Neural cell (in vitro differentiated cells): ENCODE measurements at regions not wholly inside any gene's neighbourhood (a gene's known extent, or its start where the extent isn't known, plus 50 kb on each side); places are given as distances from the start of the nearest gene placed in this dataset.

Source experiments
- H2AFZ ChIP-seq: fragments of 200-600, 300-800 bp; sonication (generic), shearing (Covaris generic); 2 replicates; pipeline ENCODE4 v1.6.0; 2014; ENCODE audit warnings: low read depth, mild to moderate bottlenecking, antibody characterized with exemption, low read length, moderate library complexity
- H3F3A ChIP-seq: fragments of 200-600 bp; shearing (Covaris generic); 2 replicates; pipeline ENCODE4 v1.6.1; 2016; ENCODE audit warnings: mild to moderate bottlenecking, moderate library complexity, mixed read lengths, antibody characterized with exemption, low read length; ENCODE audit not compliant: insufficient read depth, poor library complexity, severe bottlenecking
- H3K27ac ChIP-seq: fragments of 200-600, 300-800 bp; sonication (generic), shearing (Covaris generic); 2 replicates; pipeline ENCODE4 v1.5.1; 2014; ENCODE audit warnings: mild to moderate bottlenecking, low read length, moderate library complexity
- H3K27me3 ChIP-seq: fragments of 300-800, 200-600 bp; sonication (generic), shearing (Covaris generic); 2 replicates; pipeline ENCODE4 v1.6.0; 2014; ENCODE audit warnings: mild to moderate bottlenecking, low read depth, low read length, moderate library complexity; ENCODE audit not compliant: insufficient read depth
- H3K36me3 ChIP-seq: fragments of 300-800, 200-600 bp; sonication (generic), shearing (Covaris generic); 2 replicates; pipeline ENCODE4 v1.5.1; 2014; ENCODE audit warnings: mild to moderate bottlenecking, antibody characterized with exemption, low read length, moderate library complexity; ENCODE audit not compliant: insufficient read depth
- H3K4me2 ChIP-seq: fragments of 300-800, 200-600 bp; sonication (generic), shearing (Covaris generic); 2 replicates; pipeline ENCODE4 v1.6.0; 2014; ENCODE audit warnings: mild to moderate bottlenecking, low read length
- H3K4me3 ChIP-seq: fragments of 300-800, 200-600 bp; sonication (generic), shearing (Covaris generic); 2 replicates; pipeline ENCODE4 v1.5.1; 2014; ENCODE audit warnings: mild to moderate bottlenecking, low read length, moderate library complexity
- H3K79me2 ChIP-seq: fragments of 200-600 bp; shearing (Covaris generic); replicated peaks from 2 replicates; pipeline ENCODE4 v1.6.0; 2014; ENCODE audit warnings: mild to moderate bottlenecking, low read length, moderate library complexity; ENCODE audit not compliant: insufficient read depth
- H3K9ac ChIP-seq: fragments of 300-800, 200-600 bp; sonication (generic), shearing (Covaris generic); 2 replicates; pipeline ENCODE4 v1.6.1; 2016; ENCODE audit warnings: mild to moderate bottlenecking, low read length, mixed read lengths
- H3K9me2 ChIP-seq: fragments of 200-600 bp; shearing (Covaris generic); 2 replicates; pipeline ENCODE4 v1.6.1; 2016; ENCODE audit warnings: mild to moderate bottlenecking, low read length, mixed read lengths; ENCODE audit not compliant: insufficient read depth
- H3K9me3 ChIP-seq: fragments of 200-600, 300-800 bp; sonication (generic), shearing (Covaris generic); 2 replicates; pipeline ENCODE4 v1.6.1; 2016; ENCODE audit warnings: mild to moderate bottlenecking, mixed run types, low read length, moderate library complexity, mixed read lengths
- H4K20me1 ChIP-seq: fragments of 200-600 bp; shearing (Covaris generic); 2 replicates; pipeline ENCODE4 v1.6.1; 2016; ENCODE audit warnings: mild to moderate bottlenecking, mixed run types; ENCODE audit not compliant: insufficient read depth
- CTCF ChIP-seq: fragments of 450-650 bp; IDR thresholded peaks from 2 replicates; pipeline ENCODE4 v1.5.1; 2014; ENCODE audit warnings: antibody characterized with exemption, mild to moderate bottlenecking, moderate library complexity; ENCODE audit not compliant: poor library complexity, severe bottlenecking
- EP300 ChIP-seq: fragments of 450-650 bp; conservative IDR thresholded peaks from 2 replicates; pipeline ENCODE4 v1.6.1; 2014; ENCODE audit warnings: antibody characterized with exemption, mild to moderate bottlenecking, moderate library complexity; ENCODE audit not compliant: poor library complexity, severe bottlenecking
- EZH2 ChIP-seq: fragments of 200-600, 300-800 bp; shearing (Covaris generic), sonication (generic); IDR thresholded peaks from 2 replicates; pipeline ENCODE4 v1.6.1; 2014; ENCODE audit warnings: antibody characterized with exemption, low read length, borderline replicate concordance, mild to moderate bottlenecking; ENCODE audit not compliant: insufficient read depth, poor library complexity, severe bottlenecking
- MXI1 ChIP-seq: fragments of 450-650 bp; conservative IDR thresholded peaks from 2 replicates; pipeline ENCODE4 v1.6.1; 2014; ENCODE audit warnings: antibody characterized with exemption, mild to moderate bottlenecking; ENCODE audit not compliant: poor library complexity, severe bottlenecking
- POLR2AphosphoS5 ChIP-seq: IDR thresholded peaks from 2 replicates; pipeline ENCODE4 v1.6.1; 2012
- RAD21 ChIP-seq: fragments of 450-650 bp; conservative IDR thresholded peaks from 2 replicates; pipeline ENCODE4 v1.6.1; 2014; ENCODE audit warnings: antibody characterized with exemption, mild to moderate bottlenecking, moderate library complexity
- REST ChIP-seq: IDR thresholded peaks from 2 replicates; pipeline ENCODE4 v1.6.1; 2012; ENCODE audit warnings: borderline replicate concordance
- SMC3 ChIP-seq: fragments of 450-650 bp; conservative IDR thresholded peaks from 2 replicates; pipeline ENCODE4 v1.6.1; 2014; ENCODE audit warnings: antibody characterized with exemption, mild to moderate bottlenecking, moderate library complexity; ENCODE audit not compliant: poor library complexity
- TAF1 ChIP-seq: IDR thresholded peaks from 2 replicates; pipeline ENCODE4 v1.6.1; 2012; ENCODE audit warnings: low read depth

- peaks cover 19% of the 10 kb centered on the region for H3K36me3 ChIP-seq
- H3K79me2 ChIP-seq = no peaks in the 10 kb centered on the region
- no peak overlapping the region for H2AFZ ChIP-seq
- H3K4me3 ChIP-seq = no peak overlapping the region
- H3K9me3 ChIP-seq = no peaks in the 10 kb centered on the region
- no peaks in the 10 kb centered on the region for H3F3A ChIP-seq
- no peak overlapping the region for H3K27ac ChIP-seq
- no peaks in the 10 kb centered on the region for H3K27me3 ChIP-seq
- H3K9me2 ChIP-seq = no peaks in the 10 kb centered on the region
- no peaks in the 10 kb centered on the region for H4K20me1 ChIP-seq
- H3K4me2 ChIP-seq = no peak overlapping the region
- no peak overlapping the region for H3K9ac ChIP-seq
- no peak for TF ChIP-seq EP300
- TF ChIP-seq SMC3 = no peak
- TF ChIP-seq RAD21 = no peak
- no peak for TF ChIP-seq EZH2
- TF ChIP-seq CTCF = no peak
- TF ChIP-seq MXI1 = no peak
- TF ChIP-seq POLR2AphosphoS5 = no peak
Observed at GRCh38 chr3:124395584-124396338, 334.5 kb upstream of the UMPS start.

- no peaks in the 10 kb centered on the region for H3K9me3 ChIP-seq
- no peak for TF ChIP-seq SMC3
- TF ChIP-seq CTCF = no peak
- no peak for TF ChIP-seq RAD21
- no peak for TF ChIP-seq REST
- no peak for TF ChIP-seq POLR2AphosphoS5
- no peak for TF ChIP-seq EZH2
- no peak for TF ChIP-seq EP300
- TF ChIP-seq MXI1 = no peak
- no peak for TF ChIP-seq TAF1
- H3K27me3 ChIP-seq = no peaks in the 10 kb centered on the region
- H2AFZ ChIP-seq = no peak overlapping the region
- no peaks in the 10 kb centered on the region for H4K20me1 ChIP-seq
- peaks cover 19% of the 10 kb centered on the region for H3K36me3 ChIP-seq
- H3K9me2 ChIP-seq = no peaks in the 10 kb centered on the region
- no peak overlapping the region for H3K4me3 ChIP-seq
- no peak overlapping the region for H3K4me2 ChIP-seq
- H3F3A ChIP-seq = no peaks in the 10 kb centered on the region
- no peak overlapping the region for H3K27ac ChIP-seq
- no peak overlapping the region for H3K9ac ChIP-seq
- no peaks in the 10 kb centered on the region for H3K79me2 ChIP-seq
Observed at GRCh38 chr3:124396339-124396950, 333.8 kb upstream of the UMPS start.
